ENCODE measurements at regions not wholly inside any gene's neighbourhood (a gene's known extent, or its start where the extent isn't known, plus 50 kb on each side); places are given as distances from the start of the nearest gene placed in this dataset.

DNA sequence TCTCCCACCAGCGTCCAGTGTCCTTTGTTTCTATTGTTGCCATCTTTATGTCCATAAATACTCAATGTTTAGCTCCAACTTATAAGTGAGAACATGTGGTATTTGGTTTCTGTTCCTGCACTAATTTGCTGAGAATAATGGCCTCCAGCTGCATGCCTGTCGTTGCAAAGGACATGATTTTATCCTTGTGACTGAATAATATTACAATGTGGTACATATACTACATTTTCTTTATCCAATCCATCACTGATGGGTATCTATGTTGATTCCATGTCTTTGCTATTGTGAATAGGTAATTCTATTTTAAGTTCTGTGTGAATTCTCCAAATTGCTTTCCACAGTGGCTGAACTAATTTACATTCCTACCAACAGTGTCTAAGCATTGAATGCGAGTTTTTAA, 578.6 kb upstream of the CA10 start:
- Histone ChIP-seq H3K4me1 (ENCODE audit: insufficient read depth, low read length, poor library complexity, severe bottlenecking) (no peaks in the 10 kb centered on the region), H3K9me3 (ENCODE audit: low read depth, low read length, poor library complexity, severe bottlenecking) (no peaks in the 10 kb centered on the region), H3K36me3 (ENCODE audit: insufficient read depth, low read length, poor library complexity, severe bottlenecking) (no peaks in the 10 kb centered on the region), H3K27ac (ENCODE audit: low read depth, low read length, poor library complexity, severe bottlenecking) (no peak overlapping the region), H3K27me3 (replicated peaks; ENCODE audit: insufficient read depth, low read depth, low read length, poor library complexity) (no peaks in the 10 kb centered on the region), H3K4me3 (ENCODE audit: low read depth, low read length, poor library complexity, severe bottlenecking) (no peak overlapping the region)
- ChIA-PET CTCF (no interaction called here), POLR2A (ENCODE audit: low non-redundant PET) (no interaction called here)
- TF ChIP-seq, protein P1, sequence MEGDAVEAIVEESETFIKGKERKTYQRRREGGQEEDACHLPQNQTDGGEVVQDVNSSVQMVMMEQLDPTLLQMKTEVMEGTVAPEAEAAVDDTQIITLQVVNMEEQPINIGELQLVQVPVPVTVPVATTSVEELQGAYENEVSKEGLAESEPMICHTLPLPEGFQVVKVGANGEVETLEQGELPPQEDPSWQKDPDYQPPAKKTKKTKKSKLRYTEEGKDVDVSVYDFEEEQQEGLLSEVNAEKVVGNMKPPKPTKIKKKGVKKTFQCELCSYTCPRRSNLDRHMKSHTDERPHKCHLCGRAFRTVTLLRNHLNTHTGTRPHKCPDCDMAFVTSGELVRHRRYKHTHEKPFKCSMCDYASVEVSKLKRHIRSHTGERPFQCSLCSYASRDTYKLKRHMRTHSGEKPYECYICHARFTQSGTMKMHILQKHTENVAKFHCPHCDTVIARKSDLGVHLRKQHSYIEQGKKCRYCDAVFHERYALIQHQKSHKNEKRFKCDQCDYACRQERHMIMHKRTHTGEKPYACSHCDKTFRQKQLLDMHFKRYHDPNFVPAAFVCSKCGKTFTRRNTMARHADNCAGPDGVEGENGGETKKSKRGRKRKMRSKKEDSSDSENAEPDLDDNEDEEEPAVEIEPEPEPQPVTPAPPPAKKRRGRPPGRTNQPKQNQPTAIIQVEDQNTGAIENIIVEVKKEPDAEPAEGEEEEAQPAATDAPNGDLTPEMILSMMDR (conservative IDR thresholded peaks at IDR 0.05; ENCODE audit: low read depth, low read length) = no peak
- TF ChIP-seq EZH2 (IDR thresholded peaks at IDR 0.05; ENCODE audit: borderline replicate concordance, low read depth, low read length, poor library complexity, severe bottlenecking) = no peak
- DNase-seq (ENCODE audit: low spot score) = no peak
- intact Hi-C loops (cut with micrococcal nuclease; ENCODE audit: unreplicated experiment) = no loop called here
- BruUV-seq (replicated peaks) = no TSS peak

- H3K9me3 ChIP-seq (ENCODE audit: low read depth, low read length, poor library complexity, severe bottlenecking) = no peaks in the 10 kb centered on the region
- DNase-seq (ENCODE audit: low spot score) = no peak
- ChIA-PET POLR2A (ENCODE audit: low non-redundant PET) (no interaction called here), CTCF (no interaction called here)
- no peaks in the 10 kb centered on the region for H3K4me1 ChIP-seq (ENCODE audit: insufficient read depth, low read length, poor library complexity, severe bottlenecking)
- no peaks in the 10 kb centered on the region for H3K27me3 ChIP-seq (replicated peaks; ENCODE audit: insufficient read depth, low read depth, low read length, poor library complexity)
- BruUV-seq (replicated peaks) = no TSS peak
- H3K36me3 ChIP-seq (ENCODE audit: insufficient read depth, low read length, poor library complexity, severe bottlenecking) = no peaks in the 10 kb centered on the region
- no peak overlapping the region for H3K27ac ChIP-seq (ENCODE audit: low read depth, low read length, poor library complexity, severe bottlenecking)
- no peak overlapping the region for H3K4me3 ChIP-seq (ENCODE audit: low read depth, low read length, poor library complexity, severe bottlenecking)
- intact Hi-C loops (cut with micrococcal nuclease; ENCODE audit: unreplicated experiment) = no loop called here
- TF ChIP-seq, protein P1 (conservative IDR thresholded peaks at IDR 0.05; ENCODE audit: low read depth, low read length) = no peak
- no peak for TF ChIP-seq EZH2 (IDR thresholded peaks at IDR 0.05; ENCODE audit: borderline replicate concordance, low read depth, low read length, poor library complexity, severe bottlenecking)
These were observed 574.3 kb upstream of the CA10 start for GRCh38 chr17:52732841-52733240.

DNA sequence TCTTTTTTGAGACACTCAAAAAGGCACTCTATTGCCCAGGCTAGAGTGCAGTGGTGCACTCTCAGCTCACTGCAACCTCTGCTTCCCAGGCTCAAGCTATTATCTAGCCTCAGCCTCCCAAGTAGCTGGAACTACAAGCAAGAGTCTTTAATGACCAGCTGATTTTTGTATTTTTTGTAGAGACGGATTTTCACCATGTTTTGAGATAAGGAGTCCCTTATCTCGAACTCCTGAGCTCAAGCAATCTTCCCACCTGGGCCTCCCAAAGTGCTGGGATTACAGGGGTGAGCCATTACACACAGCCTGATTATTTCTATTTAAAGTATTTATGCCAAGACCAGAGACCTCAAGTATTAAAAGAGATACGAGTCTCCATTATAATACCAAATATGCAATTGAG, 566.1 kb upstream of the CA10 start:
- ChIA-PET POLR2A (ENCODE audit: low non-redundant PET) (no interaction called here), CTCF (no interaction called here)
- intact Hi-C loops (cut with micrococcal nuclease; ENCODE audit: unreplicated experiment) = no loop called here
- no TSS peak for BruUV-seq (replicated peaks)
- TF ChIP-seq, protein P1 (conservative IDR thresholded peaks at IDR 0.05; ENCODE audit: low read depth, low read length) = no peak
- TF ChIP-seq EZH2 (IDR thresholded peaks at IDR 0.05; ENCODE audit: borderline replicate concordance, low read depth, low read length, poor library complexity, severe bottlenecking) = no peak
- DNase-seq (ENCODE audit: low spot score) = no peak
- Histone ChIP-seq H3K27me3 (replicated peaks; ENCODE audit: insufficient read depth, low read depth, low read length, poor library complexity) (no peaks in the 10 kb centered on the region), H3K36me3 (ENCODE audit: insufficient read depth, low read length, poor library complexity, severe bottlenecking) (no peaks in the 10 kb centered on the region), H3K4me1 (ENCODE audit: insufficient read depth, low read length, poor library complexity, severe bottlenecking) (no peaks in the 10 kb centered on the region), H3K9me3 (ENCODE audit: low read depth, low read length, poor library complexity, severe bottlenecking) (peaks cover 5% of the 10 kb centered on the region), H3K27ac (ENCODE audit: low read depth, low read length, poor library complexity, severe bottlenecking) (no peak overlapping the region), H3K4me3 (ENCODE audit: low read depth, low read length, poor library complexity, severe bottlenecking) (no peak overlapping the region)

Data from A673 (cell line).